Upper lobe of left lung (tissue), 4 donors: ENCODE measurements at regions not wholly inside any gene's neighbourhood (a gene's known extent, or its start where the extent isn't known, plus 50 kb on each side); places are given as distances from the start of the nearest gene placed in this dataset.

Experiments
- EP300 ChIP-seq, 4 donors: sonication (generic); formaldehyde crosslinking; IDR thresholded peaks; one replicate each; pipeline ENCODE4 v1.5.1; 2017; ENCODE audit warnings: antibody characterized with exemption in 4 of 4, control low read depth in 2 of 4
- POLR2A ChIP-seq, 4 donors: fragments of 450-650 bp; IDR thresholded peaks; one replicate each; pipeline ENCODE4 v1.5.1; 2016 to 2017; ENCODE audit warnings: antibody characterized with exemption in 4 of 4, mild to moderate bottlenecking in 2 of 4
- POLR2AphosphoS5 ChIP-seq, 2 donors: sonication (generic); formaldehyde crosslinking; IDR thresholded peaks; one replicate each; pipeline ENCODE4 v1.5.1; 2017; ENCODE audit warnings: antibody characterized with exemption in 2 of 2
- TF ChIP-seq, protein P1 (sequence below), 6 experiments: fragments of 450-650 bp in 4 of 6; fragments of 200-600 bp in 2 of 6; sonication (generic) in 2 of 6; IDR thresholded peaks; one replicate each; pipeline ENCODE4 v1.5.1; 2016 to 2019; ENCODE audit warnings: antibody characterized with exemption in 6 of 6

GRCh38 chr20:10119336-10119735, 84.5 kb downstream of the ANKEF1 start:
- TF ChIP-seq EP300 (IDR thresholded peaks at IDR 0.05): no peak
- TF ChIP-seq POLR2AphosphoS5 (IDR thresholded peaks at IDR 0.05): no peak
- TF ChIP-seq, protein P1, sequence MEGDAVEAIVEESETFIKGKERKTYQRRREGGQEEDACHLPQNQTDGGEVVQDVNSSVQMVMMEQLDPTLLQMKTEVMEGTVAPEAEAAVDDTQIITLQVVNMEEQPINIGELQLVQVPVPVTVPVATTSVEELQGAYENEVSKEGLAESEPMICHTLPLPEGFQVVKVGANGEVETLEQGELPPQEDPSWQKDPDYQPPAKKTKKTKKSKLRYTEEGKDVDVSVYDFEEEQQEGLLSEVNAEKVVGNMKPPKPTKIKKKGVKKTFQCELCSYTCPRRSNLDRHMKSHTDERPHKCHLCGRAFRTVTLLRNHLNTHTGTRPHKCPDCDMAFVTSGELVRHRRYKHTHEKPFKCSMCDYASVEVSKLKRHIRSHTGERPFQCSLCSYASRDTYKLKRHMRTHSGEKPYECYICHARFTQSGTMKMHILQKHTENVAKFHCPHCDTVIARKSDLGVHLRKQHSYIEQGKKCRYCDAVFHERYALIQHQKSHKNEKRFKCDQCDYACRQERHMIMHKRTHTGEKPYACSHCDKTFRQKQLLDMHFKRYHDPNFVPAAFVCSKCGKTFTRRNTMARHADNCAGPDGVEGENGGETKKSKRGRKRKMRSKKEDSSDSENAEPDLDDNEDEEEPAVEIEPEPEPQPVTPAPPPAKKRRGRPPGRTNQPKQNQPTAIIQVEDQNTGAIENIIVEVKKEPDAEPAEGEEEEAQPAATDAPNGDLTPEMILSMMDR (IDR thresholded peaks at IDR 0.05): no peak
- TF ChIP-seq POLR2A (IDR thresholded peaks at IDR 0.05): no peak
